OCI-LY1 (cell line): ENCODE measurements at regions not wholly inside any gene's neighbourhood (a gene's known extent, or its start where the extent isn't known, plus 50 kb on each side); places are given as distances from the start of the nearest gene placed in this dataset.

Source experiments
- H2AFZ ChIP-seq: fragments of 200-600 bp; sonication (generic), shearing (Covaris generic); 2 replicates; pipeline ENCODE4 v1.6.0; 2014; ENCODE audit warnings: antibody characterized with exemption, mild to moderate bottlenecking, low read length
- H3F3A ChIP-seq: fragments of 200-600 bp; sonication (generic), shearing (Covaris generic); 2 replicates; pipeline ENCODE4 v1.6.0; 2014; ENCODE audit warnings: mild to moderate bottlenecking, antibody characterized with exemption, low read length, moderate library complexity; ENCODE audit not compliant: insufficient read depth
- H3K27ac ChIP-seq: fragments of 200-600 bp; sonication (generic); 2 replicates; pipeline ENCODE4 v1.5.1; 2014; ENCODE audit warnings: low read length, mixed run types, mild to moderate bottlenecking, low read depth; ENCODE audit not compliant: poor library complexity, severe bottlenecking
- H3K27me3 ChIP-seq: fragments of 200-600 bp; sonication (generic); 2 replicates; pipeline ENCODE4 v1.6.0; 2014; ENCODE audit warnings: antibody characterized with exemption, mild to moderate bottlenecking, low read length, moderate library complexity; ENCODE audit not compliant: insufficient read depth
- H3K36me3 ChIP-seq: fragments of 200-600 bp; sonication (generic); 2 replicates; pipeline ENCODE4 v1.6.1; 2014; ENCODE audit warnings: mild to moderate bottlenecking, antibody characterized with exemption, low read length, moderate library complexity, mixed read lengths; ENCODE audit not compliant: insufficient read depth
- H3K4me1 ChIP-seq: fragments of 200-600 bp; sonication (generic); 2 replicates; pipeline ENCODE4 v1.5.1; 2014; ENCODE audit warnings: mild to moderate bottlenecking, low read length, moderate library complexity; ENCODE audit not compliant: insufficient read depth, severe bottlenecking
- H3K4me2 ChIP-seq: fragments of 200-600 bp; sonication (generic), shearing (Covaris generic); 2 replicates; pipeline ENCODE4 v1.6.1; 2014; ENCODE audit warnings: low read length
- H3K4me3 ChIP-seq: fragments of 200-600 bp; sonication (generic); 2 replicates; pipeline ENCODE4 v1.5.1; 2014; ENCODE audit warnings: low read length, low read depth, mild to moderate bottlenecking, mixed read lengths; ENCODE audit not compliant: poor library complexity, severe bottlenecking
- H3K79me2 ChIP-seq: fragments of 200-600 bp; shearing (Covaris generic); 2 replicates; pipeline ENCODE4 v1.6.1; 2016; ENCODE audit warnings: mixed run types, low read length, mixed read lengths; ENCODE audit not compliant: insufficient read depth
- H3K9ac ChIP-seq: fragments of 200-600 bp; sonication (generic), shearing (Covaris generic); 2 replicates; pipeline ENCODE4 v1.6.1; 2014; ENCODE audit warnings: mild to moderate bottlenecking, low read length, mixed read lengths
- H3K9me2 ChIP-seq: fragments of 200-600 bp; sonication (generic), shearing (Covaris generic); 2 replicates; pipeline ENCODE4 v1.6.1; 2014; ENCODE audit warnings: low read depth, mild to moderate bottlenecking, low read length, mixed read lengths
- H3K9me3 ChIP-seq: fragments of 200-600 bp; shearing (Covaris generic); 2 replicates; pipeline ENCODE4 v1.6.1; 2014; ENCODE audit warnings: low read length, mixed read lengths
- H4K20me1 ChIP-seq: fragments of 200-600 bp; sonication (generic), shearing (Covaris generic); 2 replicates; pipeline ENCODE4 v1.6.0; 2016; ENCODE audit warnings: mild to moderate bottlenecking, low read length; ENCODE audit not compliant: insufficient read depth
- CTCF ChIP-seq: fragments of 200-600 bp; sonication (generic), shearing (Covaris generic); IDR thresholded peaks from 2 replicates; pipeline ENCODE4 v1.5.1; 2017; ENCODE audit warnings: mild to moderate bottlenecking, antibody characterized with exemption, low read length, moderate library complexity, mixed read lengths
- EZH2 ChIP-seq: fragments of 200-600 bp; sonication (generic), shearing (Covaris generic); IDR thresholded peaks from 2 replicates; pipeline ENCODE4 v1.8.0; 2017; ENCODE audit warnings: borderline replicate concordance, mixed run types, mild to moderate bottlenecking, antibody characterized with exemption, low read length, moderate library complexity, mixed read lengths

GRCh38 chr4:129246145-129246544 is 150.2 kb downstream of the C4orf33 start:
- no peaks in the 10 kb centered on the region for H3F3A ChIP-seq
- no peak overlapping the region for H3K4me3 ChIP-seq
- no peak overlapping the region for H2AFZ ChIP-seq
- H3K9ac ChIP-seq = no peak overlapping the region
- no peaks in the 10 kb centered on the region for H3K27me3 ChIP-seq
- H3K4me2 ChIP-seq = no peak overlapping the region
- H3K4me1 ChIP-seq = no peaks in the 10 kb centered on the region
- TF ChIP-seq EZH2 (no peak), CTCF (no peak)
- H3K36me3 ChIP-seq = no peaks in the 10 kb centered on the region
- no peaks in the 10 kb centered on the region for H4K20me1 ChIP-seq
- no peak overlapping the region for H3K27ac ChIP-seq
- no peaks in the 10 kb centered on the region for H3K9me3 ChIP-seq
- no peaks in the 10 kb centered on the region for H3K79me2 ChIP-seq
- no peaks in the 10 kb centered on the region for H3K9me2 ChIP-seq

- no peaks in the 10 kb centered on the region for H3K9me3 ChIP-seq
- H2AFZ ChIP-seq = no peak overlapping the region
- no peak for TF ChIP-seq EZH2
- no peak for TF ChIP-seq CTCF
- no peak overlapping the region for H3K27ac ChIP-seq
- H3K36me3 ChIP-seq = no peaks in the 10 kb centered on the region
- no peaks in the 10 kb centered on the region for H3F3A ChIP-seq
- H3K4me2 ChIP-seq = no peak overlapping the region
- H3K27me3 ChIP-seq = no peaks in the 10 kb centered on the region
- H3K79me2 ChIP-seq = no peaks in the 10 kb centered on the region
- H3K9me2 ChIP-seq = no peaks in the 10 kb centered on the region
- no peak overlapping the region for H3K9ac ChIP-seq
- H3K4me1 ChIP-seq = no peaks in the 10 kb centered on the region
- no peaks in the 10 kb centered on the region for H4K20me1 ChIP-seq
- H3K4me3 ChIP-seq = no peak overlapping the region
These were observed 151.0 kb downstream of the C4orf33 start for GRCh38 chr4:129246910-129247461.

GRCh38 chr4:129248621-129249020 is 152.7 kb downstream of the C4orf33 start:
- Histone ChIP-seq H2AFZ (no peak overlapping the region), H3K79me2 (no peaks in the 10 kb centered on the region), H3K4me2 (no peak overlapping the region), H3K9me2 (no peaks in the 10 kb centered on the region), H3K27me3 (no peaks in the 10 kb centered on the region), H3K4me3 (no peak overlapping the region), H3K9me3 (no peaks in the 10 kb centered on the region), H3K4me1 (no peaks in the 10 kb centered on the region), H3K27ac (no peak overlapping the region), H3F3A (no peaks in the 10 kb centered on the region), H4K20me1 (no peaks in the 10 kb centered on the region), H3K36me3 (no peaks in the 10 kb centered on the region), H3K9ac (no peak overlapping the region)
- no peak for TF ChIP-seq EZH2
- no peak for TF ChIP-seq CTCF
